ENCODE measurements at regions not wholly inside any gene's neighbourhood (a gene's known extent, or its start where the extent isn't known, plus 50 kb on each side); places are given as distances from the start of the nearest gene placed in this dataset.

- TF ChIP-seq RAD21 (IDR thresholded peaks at IDR 0.05; ENCODE audit: low read depth), result no peak
- TF ChIP-seq TCF12 (IDR thresholded peaks at IDR 0.05; ENCODE audit: low read depth), result no peak
- TF ChIP-seq YY1 (IDR thresholded peaks at IDR 0.05; ENCODE audit: low read depth), result no peak
- no peak for TF ChIP-seq REST (IDR thresholded peaks at IDR 0.05; ENCODE audit: low read depth)
- TF ChIP-seq, protein P1, sequence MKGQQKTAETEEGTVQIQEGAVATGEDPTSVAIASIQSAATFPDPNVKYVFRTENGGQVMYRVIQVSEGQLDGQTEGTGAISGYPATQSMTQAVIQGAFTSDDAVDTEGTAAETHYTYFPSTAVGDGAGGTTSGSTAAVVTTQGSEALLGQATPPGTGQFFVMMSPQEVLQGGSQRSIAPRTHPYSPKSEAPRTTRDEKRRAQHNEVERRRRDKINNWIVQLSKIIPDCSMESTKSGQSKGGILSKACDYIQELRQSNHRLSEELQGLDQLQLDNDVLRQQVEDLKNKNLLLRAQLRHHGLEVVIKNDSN (IDR thresholded peaks at IDR 0.05), result no peak
- TF ChIP-seq EGR1 (IDR thresholded peaks at IDR 0.05), result no peak
- TF ChIP-seq EP300 (IDR thresholded peaks at IDR 0.05; ENCODE audit: borderline replicate concordance), result no peak
- no peak for TF ChIP-seq CREB1 (IDR thresholded peaks at IDR 0.05; ENCODE audit: low read depth)
- TF ChIP-seq TEAD4 (IDR thresholded peaks at IDR 0.05), result no peak
- TF ChIP-seq, protein P2, sequence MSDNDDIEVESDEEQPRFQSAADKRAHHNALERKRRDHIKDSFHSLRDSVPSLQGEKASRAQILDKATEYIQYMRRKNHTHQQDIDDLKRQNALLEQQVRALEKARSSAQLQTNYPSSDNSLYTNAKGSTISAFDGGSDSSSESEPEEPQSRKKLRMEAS (IDR thresholded peaks at IDR 0.05), result no peak
- TF ChIP-seq NFIC (IDR thresholded peaks at IDR 0.05), result no peak
- TF ChIP-seq ZBTB7A (IDR thresholded peaks at IDR 0.05; ENCODE audit: low read depth), result no peak
- no peak for TF ChIP-seq FOXM1 (IDR thresholded peaks at IDR 0.05; ENCODE audit: borderline replicate concordance, low read depth)
These were observed 871.9 kb upstream of the GBE1 start for GRCh38 chr3:82633319-82633718.

DNA sequence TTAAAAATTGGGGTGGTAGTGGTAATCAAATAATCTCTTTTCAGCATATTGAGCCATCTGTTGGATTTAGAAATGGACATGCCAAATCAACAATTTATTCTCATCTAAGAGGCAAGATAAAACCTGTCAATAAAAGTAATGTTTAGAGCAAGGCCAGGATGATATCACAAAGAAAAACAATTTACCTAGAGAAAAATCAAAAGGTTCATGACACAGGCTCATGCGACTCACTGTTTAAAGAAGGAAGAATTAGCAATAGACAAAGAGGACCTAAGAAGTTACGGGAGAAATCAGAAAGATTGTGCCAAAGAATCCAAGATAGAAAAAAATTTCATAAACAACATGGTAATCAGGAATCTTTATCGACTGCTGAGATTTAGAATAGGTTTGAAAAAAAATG, 868.5 kb upstream of the GBE1 start:
- TF ChIP-seq NFIC (IDR thresholded peaks at IDR 0.05) (no peak), RAD21 (IDR thresholded peaks at IDR 0.05; ENCODE audit: low read depth) (no peak), TAF1 (IDR thresholded peaks at IDR 0.05; ENCODE audit: low read depth) (no peak), CREB1 (IDR thresholded peaks at IDR 0.05; ENCODE audit: low read depth) (no peak), CEBPB (IDR thresholded peaks at IDR 0.05) (no peak), TCF12 (IDR thresholded peaks at IDR 0.05; ENCODE audit: low read depth) (no peak), ZBTB7A (IDR thresholded peaks at IDR 0.05; ENCODE audit: low read depth) (no peak), TEAD4 (IDR thresholded peaks at IDR 0.05) (no peak), FOXM1 (IDR thresholded peaks at IDR 0.05; ENCODE audit: borderline replicate concordance, low read depth) (no peak), EP300 (IDR thresholded peaks at IDR 0.05; ENCODE audit: borderline replicate concordance) (no peak), EGR1 (IDR thresholded peaks at IDR 0.05) (no peak), REST (IDR thresholded peaks at IDR 0.05; ENCODE audit: low read depth) (no peak), YY1 (IDR thresholded peaks at IDR 0.05; ENCODE audit: low read depth) (no peak)
- TF ChIP-seq, protein P1 (IDR thresholded peaks at IDR 0.05), result no peak
- TF ChIP-seq, protein P2 (IDR thresholded peaks at IDR 0.05), result no peak

DNA sequence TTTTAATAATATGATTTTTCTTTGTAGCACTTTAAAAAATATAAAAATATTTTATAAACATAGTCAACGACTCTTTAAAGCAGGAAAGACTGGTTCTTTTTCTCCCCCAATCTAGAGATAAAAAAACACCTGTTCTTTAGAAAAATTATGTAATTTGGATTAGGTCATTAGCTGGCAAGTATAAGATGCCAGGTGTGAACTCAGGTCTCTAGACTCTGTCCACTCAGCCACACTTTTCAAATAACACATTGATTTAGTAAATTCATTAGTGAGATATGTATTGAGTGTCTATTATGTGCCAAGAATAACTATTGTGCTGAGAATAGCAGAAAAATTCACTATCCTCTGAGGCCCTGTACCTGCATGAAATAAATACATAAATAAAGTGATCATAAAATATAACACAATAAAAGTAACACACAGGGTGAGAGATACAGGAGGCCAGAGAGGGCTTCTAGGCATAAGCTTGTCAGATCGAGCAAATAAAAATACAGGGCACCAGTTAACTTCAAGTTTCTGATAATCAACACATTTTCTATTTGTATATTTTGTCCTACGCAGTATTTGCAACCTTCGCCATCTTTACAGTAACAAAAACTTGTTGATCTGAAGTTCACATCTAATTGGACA, 867.1 kb upstream of the GBE1 start:
- TF ChIP-seq RAD21 (IDR thresholded peaks at IDR 0.05; ENCODE audit: low read depth) (no peak), TEAD4 (IDR thresholded peaks at IDR 0.05) (no peak), CEBPB (IDR thresholded peaks at IDR 0.05) (no peak), ZBTB7A (IDR thresholded peaks at IDR 0.05; ENCODE audit: low read depth) (no peak), EGR1 (IDR thresholded peaks at IDR 0.05) (no peak), FOXM1 (IDR thresholded peaks at IDR 0.05; ENCODE audit: borderline replicate concordance, low read depth) (no peak), TCF12 (IDR thresholded peaks at IDR 0.05; ENCODE audit: low read depth) (no peak), REST (IDR thresholded peaks at IDR 0.05; ENCODE audit: low read depth) (no peak), NFIC (IDR thresholded peaks at IDR 0.05) (no peak), YY1 (IDR thresholded peaks at IDR 0.05; ENCODE audit: low read depth) (no peak)
- TF ChIP-seq, protein P1 (IDR thresholded peaks at IDR 0.05), result no peak

DNA sequence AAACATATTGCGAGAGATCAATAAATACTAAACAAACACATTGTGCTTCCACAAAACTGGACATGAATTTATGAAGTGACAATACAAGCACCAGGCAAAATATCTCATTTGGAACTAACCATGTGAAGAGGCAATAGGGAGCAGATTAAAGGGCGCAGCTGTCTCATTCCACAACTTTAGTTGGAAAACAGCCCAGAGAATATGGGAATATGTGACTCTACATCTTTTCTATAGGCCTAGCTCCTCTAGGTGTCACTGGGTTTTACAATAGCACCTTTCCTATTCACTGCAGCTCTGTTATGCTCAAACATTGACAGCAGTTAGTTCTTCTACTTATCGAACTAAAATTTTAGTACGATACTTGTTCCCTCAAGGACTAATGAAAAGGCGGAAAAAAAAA, 866.3 kb upstream of the GBE1 start:
- TF ChIP-seq TAF1 (IDR thresholded peaks at IDR 0.05; ENCODE audit: low read depth) (no peak), EGR1 (IDR thresholded peaks at IDR 0.05) (no peak), NFIC (IDR thresholded peaks at IDR 0.05) (no peak), RAD21 (IDR thresholded peaks at IDR 0.05; ENCODE audit: low read depth) (no peak), REST (IDR thresholded peaks at IDR 0.05; ENCODE audit: low read depth) (no peak), TEAD4 (IDR thresholded peaks at IDR 0.05) (no peak), CEBPB (IDR thresholded peaks at IDR 0.05) (no peak), ZBTB7A (IDR thresholded peaks at IDR 0.05; ENCODE audit: low read depth) (no peak)
- TF ChIP-seq, protein P2 (IDR thresholded peaks at IDR 0.05), result no peak
